HG03575 (cell line): ENCODE measurements at regions not wholly inside any gene's neighbourhood (a gene's known extent, or its start where the extent isn't known, plus 50 kb on each side); places are given as distances from the start of the nearest gene placed in this dataset.
A peak's percentile ranks its signal among the peaks of the same experiment; 100 is the strongest.

Experiments
- ATAC-seq: cut with Tn5 transposase; IDR thresholded peaks from one replicate; pipeline ENCODE4 v1.9.1; 2021; ENCODE audit not compliant: unreplicated experiment, insufficient number of reproducible peaks, low FRiP score; ENCODE audit errors: extremely low read depth

GRCh38 chr13:31081316-31081715 lies 80.4 kb downstream of the HSPH1 start:
- no peak for ATAC-seq

DNA sequence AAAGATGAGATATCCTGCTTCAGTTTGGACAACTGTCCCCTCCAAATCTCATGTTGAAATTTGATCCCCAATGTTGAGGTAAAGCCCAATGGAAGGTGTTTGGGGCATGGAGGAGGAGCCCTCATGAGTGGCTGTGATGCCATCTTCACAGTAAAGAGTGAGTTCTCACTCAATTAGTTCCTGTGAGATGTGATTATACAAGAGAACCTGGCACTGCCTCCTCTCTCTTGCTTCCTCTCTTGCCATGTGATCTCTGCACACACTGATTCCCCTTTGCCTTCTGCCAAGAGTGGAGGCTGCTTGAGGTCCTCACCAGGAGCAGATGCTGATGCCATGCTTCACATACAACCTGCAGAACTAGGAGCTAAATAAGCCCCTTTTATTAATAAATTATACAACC lies 86.9 kb downstream of the HSPH1 start:
- no peak for ATAC-seq

DNA sequence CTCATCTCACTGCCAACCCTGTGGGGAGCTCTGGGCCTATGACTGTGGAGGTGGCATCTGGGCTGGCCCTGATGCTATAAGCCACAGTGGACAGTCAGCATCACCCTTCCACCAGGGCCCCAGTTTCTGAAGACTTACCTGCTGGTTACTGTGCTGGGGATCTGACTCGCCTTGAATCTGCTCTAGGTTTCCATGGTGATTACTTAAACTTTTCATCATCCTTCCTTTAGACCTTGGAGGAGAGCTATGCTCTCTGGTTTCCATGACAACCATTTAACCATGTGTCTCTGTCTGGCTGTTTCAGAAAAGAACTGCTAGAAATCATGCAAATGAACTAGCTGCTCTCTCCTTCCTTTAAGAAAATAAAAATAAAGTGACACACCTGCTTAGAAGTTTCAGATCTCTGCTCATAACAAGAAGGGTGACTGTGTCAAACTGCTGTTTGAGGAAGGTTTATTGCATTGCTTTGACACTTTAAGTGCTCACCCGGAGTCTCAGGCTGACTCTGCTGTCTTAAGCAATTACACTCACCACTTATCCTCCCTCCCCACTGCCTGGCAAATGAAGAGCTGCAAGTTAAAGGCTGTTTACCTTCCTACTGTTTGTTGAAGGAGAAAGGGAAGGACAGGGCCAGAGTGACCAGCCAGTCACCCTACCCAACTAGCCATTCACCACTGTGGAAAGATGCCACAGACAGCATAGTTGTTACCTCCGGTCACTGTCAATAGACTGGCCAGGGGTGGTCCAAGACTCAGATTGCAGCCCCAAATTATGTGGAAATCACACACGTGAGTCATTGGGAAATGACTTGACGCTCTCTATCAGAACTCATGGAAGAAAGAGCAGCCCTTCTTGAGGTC lies 87.6 kb downstream of the HSPH1 start:
- peak; percentile 95 for ATAC-seq

- ATAC-seq: no peak
Measured at GRCh38 chr13:31072041-31072440, 89.7 kb downstream of the HSPH1 start.

DNA sequence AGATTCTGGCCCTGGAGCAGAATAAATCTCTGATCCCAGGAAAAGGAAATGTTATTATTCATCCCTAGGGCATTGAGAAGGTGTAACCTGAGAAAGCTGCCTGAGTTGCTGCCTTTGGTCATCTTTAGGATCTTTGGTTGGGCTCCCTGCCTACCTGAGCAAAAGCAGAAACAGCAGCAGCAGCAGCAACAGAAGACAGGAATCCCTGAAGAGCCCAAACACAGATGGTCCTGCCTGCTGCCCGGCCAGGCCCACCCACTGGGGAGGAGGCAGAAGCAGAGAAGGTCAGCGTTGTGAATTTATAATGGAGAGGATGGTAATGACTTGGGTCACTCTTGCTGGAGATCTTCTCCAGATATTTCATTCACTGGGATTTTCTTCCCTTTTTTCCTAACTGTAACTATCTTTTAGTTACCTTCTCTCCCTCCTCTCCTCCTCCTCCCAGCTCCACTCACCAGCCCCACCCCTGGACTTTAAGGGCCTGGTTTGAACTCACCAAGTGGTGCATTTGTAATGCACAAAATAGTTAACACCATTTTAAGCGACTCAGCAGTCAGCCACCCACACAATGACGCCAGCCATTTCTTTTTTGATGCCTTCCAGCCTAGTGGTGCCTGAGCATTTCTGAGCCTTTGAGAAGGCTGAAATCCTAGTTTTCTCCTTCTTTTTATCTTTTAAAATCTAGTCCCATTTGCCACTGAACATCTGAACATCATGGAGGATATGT lies 91.7 kb downstream of the HSPH1 start:
- no peak for ATAC-seq

GRCh38 chr13:31068119-31068423 lies 93.6 kb downstream of the HSPH1 start:
- no peak for ATAC-seq

DNA sequence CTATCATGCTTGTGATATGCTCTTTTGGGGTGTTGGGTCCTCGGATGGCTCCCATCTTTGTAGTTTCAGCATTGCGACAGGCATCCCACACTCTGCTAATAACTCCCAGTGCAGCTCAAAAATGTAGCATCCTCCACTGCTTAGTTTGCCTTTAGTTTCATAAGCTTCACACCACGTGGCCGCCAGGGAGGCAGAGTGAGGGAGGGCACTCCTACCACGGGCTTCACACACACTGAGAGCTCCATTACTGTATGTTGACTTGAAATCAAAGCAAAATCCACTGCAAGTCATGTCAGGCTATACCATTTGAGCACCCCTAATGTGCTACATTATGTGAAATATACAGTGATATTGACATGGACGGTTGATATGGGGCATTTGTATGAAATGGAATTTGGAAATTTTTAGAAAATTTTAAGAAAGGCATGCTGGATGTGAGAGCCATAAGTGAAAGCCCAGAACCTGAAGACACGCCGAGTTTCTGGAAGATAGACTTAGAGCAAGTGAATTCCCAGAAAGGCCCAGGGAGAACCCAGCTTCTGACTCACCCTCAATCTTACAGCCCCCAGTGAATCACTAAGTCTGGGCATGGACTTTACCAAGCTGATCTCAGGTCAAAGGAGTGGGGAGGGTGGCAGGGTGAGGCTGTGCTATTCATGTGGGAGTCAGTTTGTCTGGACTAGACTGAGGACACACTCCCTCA lies 94.1 kb downstream of the HSPH1 start:
- ATAC-seq: no peak

DNA sequence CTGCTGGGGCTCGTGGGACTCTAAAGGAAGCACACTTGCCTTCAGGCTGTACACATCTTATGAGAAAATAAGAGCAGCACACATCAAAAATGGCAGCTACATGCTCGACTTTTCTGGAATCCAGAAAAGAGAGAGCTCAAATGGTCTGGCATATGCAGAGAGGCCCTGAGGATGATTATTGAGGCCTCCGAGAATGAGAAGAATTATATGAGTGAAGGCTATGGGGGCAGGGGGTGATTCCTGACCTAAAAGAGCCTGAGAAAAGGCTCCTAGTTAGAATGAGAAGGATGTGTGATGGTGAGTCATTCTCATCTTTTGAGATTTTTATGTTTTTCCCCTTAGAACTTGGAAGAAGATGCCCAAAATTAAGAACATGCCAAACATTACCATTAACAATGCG lies 97.1 kb downstream of the HSPH1 start:
- ATAC-seq: no peak

GRCh38 chr13:31063772-31064171 lies 97.9 kb downstream of the HSPH1 start:
- ATAC-seq: no peak

DNA sequence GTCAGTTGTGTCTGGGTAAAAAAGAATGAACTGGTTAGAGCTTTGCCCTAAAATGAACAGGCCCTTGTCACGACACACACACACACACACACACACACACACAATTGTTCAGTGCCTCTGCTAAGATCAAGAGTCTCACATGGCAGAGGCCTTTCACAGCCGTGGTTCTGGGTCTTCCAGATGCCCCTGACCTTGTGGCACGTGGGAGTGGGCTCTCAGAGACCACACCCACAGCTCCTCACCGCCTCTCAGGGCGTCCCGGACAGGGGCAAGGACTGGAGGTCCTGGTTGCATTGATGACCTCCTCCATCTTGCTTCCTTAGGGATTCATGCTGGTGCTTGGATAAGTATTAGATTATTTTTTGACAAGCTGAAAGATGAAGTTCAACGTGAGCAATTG lies 101.0 kb downstream of the HSPH1 start:
- ATAC-seq: no peak

GRCh38 chr13:31060220-31060619 lies 101.5 kb downstream of the HSPH1 start:
- ATAC-seq: no peak

DNA sequence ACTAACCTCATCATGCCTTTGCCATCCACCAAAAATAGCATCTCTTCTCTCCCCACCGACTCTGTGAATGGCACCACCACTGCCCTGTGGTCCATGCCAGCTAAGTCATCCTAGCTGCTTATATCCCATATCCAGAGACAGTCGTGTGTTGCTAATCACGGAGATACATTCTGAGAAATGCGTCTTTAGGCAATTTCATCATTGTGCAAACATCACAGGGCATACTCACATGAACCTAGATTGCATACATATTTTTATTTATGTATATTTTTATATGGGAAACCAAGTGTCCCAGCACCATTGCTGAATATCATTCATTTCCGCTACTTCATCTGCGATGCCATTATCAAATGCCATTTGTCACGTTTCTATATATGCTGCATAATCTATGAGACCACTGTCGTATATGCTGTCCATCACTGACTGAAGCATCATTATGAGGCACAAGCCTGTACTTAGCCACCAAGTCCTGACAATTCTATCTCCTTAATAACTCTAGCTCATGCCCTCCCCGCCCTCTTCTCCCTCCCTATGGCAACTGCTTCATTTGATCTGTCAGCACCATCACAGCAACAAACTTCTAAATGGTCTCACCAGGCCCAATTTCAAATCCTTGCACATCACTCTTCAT lies 104.2 kb downstream of the HSPH1 start:
- no peak for ATAC-seq

DNA sequence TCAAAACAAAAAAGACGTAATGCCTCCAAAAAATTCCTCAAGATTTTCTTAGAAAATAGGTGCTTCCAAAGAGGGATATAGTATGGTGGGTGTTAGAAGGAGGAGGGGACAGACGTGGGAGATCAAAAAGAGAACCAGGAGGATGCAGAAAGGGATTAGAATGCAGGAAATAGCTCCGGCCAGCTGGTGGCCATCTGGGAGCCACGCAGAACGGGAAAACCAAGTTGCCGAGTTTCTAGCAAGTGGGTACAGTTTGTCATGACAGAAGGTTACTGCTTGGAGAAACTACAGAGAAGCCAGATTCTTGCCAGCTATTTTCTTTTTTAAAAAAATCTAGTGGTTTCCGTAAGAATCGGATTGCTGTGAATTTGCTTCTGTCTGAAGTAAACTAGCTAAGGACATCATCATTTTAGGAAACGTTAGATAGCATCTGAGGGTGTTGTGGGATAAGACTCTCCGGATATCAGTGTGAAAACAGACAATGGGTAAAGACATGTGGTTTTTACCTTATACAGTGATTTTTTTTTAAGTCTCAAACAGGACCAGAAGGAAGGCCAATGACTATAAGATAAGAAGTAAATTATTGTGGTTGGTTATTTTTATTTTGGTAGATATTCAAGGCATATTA lies 104.9 kb downstream of the HSPH1 start:
- ATAC-seq: no peak

DNA sequence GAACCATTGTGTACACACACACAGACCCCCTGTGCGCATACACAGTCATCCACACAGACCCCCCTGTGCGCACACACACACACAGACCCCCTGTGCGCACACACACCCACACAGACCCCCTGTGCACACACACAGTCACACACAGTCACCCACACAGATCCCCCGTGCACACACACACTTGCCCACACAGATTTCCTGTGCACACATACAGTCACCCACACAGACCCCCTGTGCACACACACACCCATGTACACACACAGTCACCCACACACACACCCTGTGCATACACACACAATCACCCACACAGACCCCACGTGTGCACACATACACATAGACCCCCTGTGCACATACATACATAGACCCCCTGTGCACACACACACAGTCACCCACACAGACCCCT lies 106.1 kb downstream of the HSPH1 start:
- no peak for ATAC-seq

GRCh38 chr13:31054632-31055031 lies 107.1 kb downstream of the HSPH1 start:
- no peak for ATAC-seq

DNA sequence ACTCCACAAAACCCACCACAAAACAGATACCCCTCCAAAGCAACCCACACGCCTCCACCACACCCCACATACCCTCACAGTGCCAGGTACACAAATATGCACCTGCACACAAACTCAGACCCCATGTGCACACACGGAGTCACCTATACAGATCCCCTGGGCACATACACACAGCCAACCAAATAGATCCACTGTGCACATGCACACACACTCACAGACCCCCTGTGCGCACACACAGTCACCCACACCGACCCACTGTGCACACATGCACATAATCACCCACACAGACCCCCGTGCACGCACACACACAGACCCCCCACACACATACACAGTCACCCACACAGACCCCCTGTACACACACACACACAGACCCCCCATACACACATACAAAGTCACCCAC lies 107.8 kb downstream of the HSPH1 start:
- no peak for ATAC-seq

GRCh38 chr13:31053091-31053490 lies 108.6 kb downstream of the HSPH1 start:
- no peak for ATAC-seq

DNA sequence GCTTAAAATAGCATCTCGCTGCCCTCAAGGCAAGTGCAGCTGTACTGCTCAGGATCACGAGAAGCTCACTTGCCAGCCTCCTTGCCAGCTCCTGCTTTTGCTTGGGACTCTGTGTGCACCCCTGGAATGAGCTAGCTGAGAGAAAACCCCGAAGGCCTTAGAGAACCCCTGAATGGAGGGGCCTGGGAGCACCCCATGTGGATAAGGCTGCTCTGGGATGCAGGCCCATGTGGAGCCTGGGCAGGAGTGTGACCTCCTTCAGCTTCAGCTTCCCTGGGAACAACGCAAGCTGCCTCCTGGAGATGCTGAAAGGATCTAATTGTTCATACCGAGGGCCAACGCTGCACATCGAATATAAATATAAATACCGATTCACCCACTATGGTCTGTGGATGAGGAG lies 109.2 kb downstream of the HSPH1 start:
- no peak for ATAC-seq

DNA sequence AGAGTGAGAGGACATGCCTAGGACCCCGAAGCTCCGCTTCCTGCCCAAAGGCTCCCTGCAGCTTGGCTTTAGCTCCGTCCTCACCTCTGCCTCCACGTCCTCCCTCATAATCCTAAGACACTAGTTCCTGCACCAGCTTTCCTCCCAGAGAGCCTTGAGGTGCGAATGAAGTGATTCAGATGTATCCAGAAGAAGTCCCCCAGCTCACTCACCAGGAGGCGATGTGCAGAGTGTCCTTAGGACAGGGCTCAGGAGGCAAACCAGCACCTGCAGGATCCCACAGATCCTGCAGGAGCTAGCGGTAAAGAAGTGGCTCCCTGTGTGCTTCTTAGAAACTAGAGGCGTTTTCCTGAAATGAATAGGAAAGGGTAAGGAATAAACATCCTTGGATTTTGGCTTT lies 109.7 kb downstream of the HSPH1 start:
- no peak for ATAC-seq
